A549 (cell line): ENCODE measurements at regions not wholly inside any gene's neighbourhood (a gene's known extent, or its start where the extent isn't known, plus 50 kb on each side); places are given as distances from the start of the nearest gene placed in this dataset.

ENCODE experiments used
- ATAC-seq, 2 experiments: fragments of 200-7000 bp in 1 of 2; fragments of >200 bp in 1 of 2; cut with Nextera tagmentation in 1 of 2; cut with Tn5 transposase in 1 of 2; 3 replicates each; pipeline versions ENCODE4 v1.8.0 to v1.9.1; 2018 to 2020; ENCODE audit warnings: mild to moderate bottlenecking in 1 of 2, moderate library complexity in 1 of 2
- CTCF ChIA-PET: fragments of 300-600 bp; sonication (Branson Sonifier 250); formaldehyde crosslinking; extraction: SDS; loops from one replicate; lab custom pipeline; 2021; ENCODE audit warnings: antibody characterized with exemption, inconsistent platforms; lab: Yijun Ruan, JAX
- POLR2A ChIA-PET: fragments of 350-600 bp; formaldehyde crosslinking; extraction: SDS; loops from one replicate; lab custom pipeline; 2021; ENCODE audit warnings: antibody characterized with exemption, inconsistent platforms; lab: Yijun Ruan, JAX
- DNase-seq, 2 experiments: peaks; one replicate each; pipeline versions ENCODE4 v3.0.0 to v3.0.0-alpha.2; 2011 to 2016; ENCODE audit warnings: low read depth in 1 of 2, low spot score in 1 of 2
- FAIRE-seq: peaks from 2 replicates; lab custom pipeline; 2011; peaks lifted over from hg19 to GRCh38; lab: Jason Lieb, UNC
- H3K27ac ChIP-seq, 2 experiments: fragments of >200 bp; sonication (Bioruptor Twin); formaldehyde crosslinking; 3 replicates each; pipeline ENCODE4 v1.5.1; 2016 to 2017
- H3K4me1 ChIP-seq: fragments of >200 bp; sonication (Bioruptor Twin); formaldehyde crosslinking; 3 replicates; pipeline ENCODE4 v1.6.1; 2016
- H3K4me2 ChIP-seq: fragments of >200 bp; sonication (Bioruptor Twin); formaldehyde crosslinking; 3 replicates; pipeline ENCODE4 v1.6.1; 2016
- H3K4me3 ChIP-seq: fragments of >200 bp; sonication (Bioruptor Twin); formaldehyde crosslinking; 3 replicates; pipeline ENCODE4 v1.5.1; 2016
- H3K9me3 ChIP-seq: fragments of >200 bp; sonication (Bioruptor Twin); formaldehyde crosslinking; 3 replicates; pipeline ENCODE4 v1.6.1; 2016
- ATOH8 ChIP-seq: fragments of 250-450 bp; sonication (Bioruptor Pico); IDR thresholded peaks from 2 replicates; pipeline ENCODE4 v1.5.0; 2020; ENCODE audit warnings: low read depth, mild to moderate bottlenecking, moderate library complexity
- CBX2 ChIP-seq: fragments of 200-600 bp; sonication (generic); IDR thresholded peaks from 2 replicates; pipeline ENCODE4 v1.6.1; 2016; ENCODE audit warnings: low read depth, mild to moderate bottlenecking, borderline replicate concordance
- CEBPB ChIP-seq, 2 experiments: fragments of >200 bp in 1 of 2; sonication (Bioruptor Twin) in 1 of 2; formaldehyde crosslinking in 1 of 2; IDR thresholded peaks; 2 replicates each; pipeline ENCODE4 v1.6.1; 2012 to 2016
- CHD2 ChIP-seq: fragments of 150-350 bp; IDR thresholded peaks from 2 replicates; pipeline ENCODE4 v1.6.1; 2014; ENCODE audit warnings: low read length; ENCODE audit not compliant: partially characterized antibody
- CHD4 ChIP-seq: fragments of 200-600 bp; sonication (generic); IDR thresholded peaks from 2 replicates; pipeline ENCODE4 v1.6.1; 2016; ENCODE audit warnings: antibody characterized with exemption, mild to moderate bottlenecking, borderline replicate concordance
- ESRRA ChIP-seq: fragments of 150-350 bp; IDR thresholded peaks from 2 replicates; pipeline ENCODE4 v1.6.1; 2014; ENCODE audit warnings: mild to moderate bottlenecking, low read length, borderline replicate concordance
- FOSB ChIP-seq: fragments of 250-450 bp; sonication (Bioruptor Pico); IDR thresholded peaks from 2 replicates; pipeline ENCODE4 v1.5.0; 2020; ENCODE audit warnings: mild to moderate bottlenecking, moderate library complexity
- GATA3 ChIP-seq: IDR thresholded peaks from 2 replicates; pipeline ENCODE4 v1.6.1; 2012; ENCODE audit warnings: borderline replicate concordance
- HDAC2 ChIP-seq: fragments of 200-600 bp; sonication (generic); IDR thresholded peaks from 2 replicates; pipeline ENCODE4 v1.6.1; 2016
- HEYL ChIP-seq: fragments of 250-450 bp; sonication (Bioruptor Pico); IDR thresholded peaks from 2 replicates; pipeline ENCODE4 v1.8.0; 2021; ENCODE audit warnings: mild to moderate bottlenecking, moderate library complexity
- HOXB5 ChIP-seq: fragments of 250-450 bp; sonication (Bioruptor Pico); IDR thresholded peaks from 2 replicates; pipeline ENCODE4 v1.5.0; 2020; ENCODE audit warnings: mild to moderate bottlenecking, moderate library complexity
- JUNB ChIP-seq: fragments of >200 bp; sonication (Bioruptor Twin); formaldehyde crosslinking; IDR thresholded peaks from 2 replicates; pipeline ENCODE4 v1.6.1; 2016
- MAFK ChIP-seq: fragments of 450-650 bp; IDR thresholded peaks from 2 replicates; pipeline ENCODE4 v1.6.1; 2014; ENCODE audit not compliant: partially characterized antibody
- MYC ChIP-seq: IDR thresholded peaks from 2 replicates; pipeline ENCODE4 v1.6.1; 2012; ENCODE audit warnings: mild to moderate bottlenecking, inconsistent platforms, low read length, improper control_type of control experiment, borderline replicate concordance
- NFE2L2 ChIP-seq: fragments of 150-350 bp; conservative IDR thresholded peaks from 2 replicates; pipeline ENCODE4 v1.6.1; 2014; ENCODE audit warnings: low read length
- NPAS2 ChIP-seq: fragments of 250-450 bp; sonication (Bioruptor Pico); IDR thresholded peaks from 2 replicates; pipeline ENCODE4 v1.8.0; 2022; ENCODE audit warnings: mild to moderate bottlenecking, moderate library complexity, borderline replicate concordance
- NR3C1 ChIP-seq: fragments of >200 bp; sonication (Bioruptor Twin); formaldehyde crosslinking; IDR thresholded peaks from 3 replicates; pipeline ENCODE4 v1.6.1; 2017
- POLR2AphosphoS2 ChIP-seq: conservative IDR thresholded peaks from 2 replicates; pipeline ENCODE4 v1.6.1; 2012; ENCODE audit warnings: low read length, improper control_type of control experiment, inconsistent platforms
- RCOR1 ChIP-seq: fragments of 150-350 bp; IDR thresholded peaks from 2 replicates; pipeline ENCODE4 v1.6.1; 2014; ENCODE audit warnings: antibody characterized with exemption, low read length, low read depth
- TFCP2L1 ChIP-seq: fragments of 250-450 bp; sonication (Bioruptor Pico); IDR thresholded peaks from 2 replicates; pipeline ENCODE4 v1.5.0; 2021; ENCODE audit warnings: mild to moderate bottlenecking
- TP53 ChIP-seq: fragments of 250-450 bp; sonication (Bioruptor Pico); IDR thresholded peaks from 2 replicates; pipeline ENCODE4 v1.5.0; 2021; ENCODE audit warnings: mild to moderate bottlenecking, moderate library complexity
- ZFP36 ChIP-seq: fragments of 450-650 bp; IDR thresholded peaks from 2 replicates; pipeline ENCODE4 v1.6.1; 2014; ENCODE audit warnings: borderline replicate concordance; ENCODE audit not compliant: partially characterized antibody
- ZNF302 ChIP-seq: fragments of 250-450 bp; sonication (Bioruptor Pico); IDR thresholded peaks from 2 replicates; pipeline ENCODE4 v1.9.0; 2021; ENCODE audit warnings: inconsistent platforms, mild to moderate bottlenecking, moderate library complexity
- WGBS: methylation state at CpG from one replicate; pipeline ENCODE4 v1.1.6; 2017; ENCODE audit errors: missing lambda C conversion rate; 5-methylcytosine and 5-hydroxymethylcytosine counted together
- TF ChIP-seq, protein P1 (sequence below): fragments of 200-600 bp; sonication (generic); IDR thresholded peaks from 2 replicates; pipeline ENCODE4 v1.6.1; 2016; ENCODE audit warnings: antibody characterized with exemption, mild to moderate bottlenecking, moderate library complexity
- TF ChIP-seq, protein P2 (sequence below): IDR thresholded peaks from 2 replicates; pipeline ENCODE4 v1.6.1; 2012
- TF ChIP-seq, protein P3 (sequence below): fragments of 450-650 bp; IDR thresholded peaks from 2 replicates; pipeline ENCODE4 v1.6.1; 2014; ENCODE audit warnings: antibody characterized with exemption
- TF ChIP-seq, protein P4 (sequence below): IDR thresholded peaks from 2 replicates; pipeline ENCODE4 v1.6.1; 2012; ENCODE audit warnings: low read depth, borderline replicate concordance

GRCh38 chr4:59002148-59002547 lies 1892.0 kb upstream of the IGFBP7 start:
- no peak overlapping the region for H3K4me2 ChIP-seq
- no peak for FAIRE-seq
- no peaks in the 10 kb centered on the region for H3K4me1 ChIP-seq
- TF ChIP-seq HDAC2 (no peak), HOXB5 (CRISPR knock-in tag) (no peak), CBX2 (no peak), FOSB (CRISPR knock-in tag) (no peak), TP53 (CRISPR knock-in tag) (no peak), NFE2L2 (no peak), MAFK (no peak), NR3C1 (no peak)
- TF ChIP-seq, protein P1, sequence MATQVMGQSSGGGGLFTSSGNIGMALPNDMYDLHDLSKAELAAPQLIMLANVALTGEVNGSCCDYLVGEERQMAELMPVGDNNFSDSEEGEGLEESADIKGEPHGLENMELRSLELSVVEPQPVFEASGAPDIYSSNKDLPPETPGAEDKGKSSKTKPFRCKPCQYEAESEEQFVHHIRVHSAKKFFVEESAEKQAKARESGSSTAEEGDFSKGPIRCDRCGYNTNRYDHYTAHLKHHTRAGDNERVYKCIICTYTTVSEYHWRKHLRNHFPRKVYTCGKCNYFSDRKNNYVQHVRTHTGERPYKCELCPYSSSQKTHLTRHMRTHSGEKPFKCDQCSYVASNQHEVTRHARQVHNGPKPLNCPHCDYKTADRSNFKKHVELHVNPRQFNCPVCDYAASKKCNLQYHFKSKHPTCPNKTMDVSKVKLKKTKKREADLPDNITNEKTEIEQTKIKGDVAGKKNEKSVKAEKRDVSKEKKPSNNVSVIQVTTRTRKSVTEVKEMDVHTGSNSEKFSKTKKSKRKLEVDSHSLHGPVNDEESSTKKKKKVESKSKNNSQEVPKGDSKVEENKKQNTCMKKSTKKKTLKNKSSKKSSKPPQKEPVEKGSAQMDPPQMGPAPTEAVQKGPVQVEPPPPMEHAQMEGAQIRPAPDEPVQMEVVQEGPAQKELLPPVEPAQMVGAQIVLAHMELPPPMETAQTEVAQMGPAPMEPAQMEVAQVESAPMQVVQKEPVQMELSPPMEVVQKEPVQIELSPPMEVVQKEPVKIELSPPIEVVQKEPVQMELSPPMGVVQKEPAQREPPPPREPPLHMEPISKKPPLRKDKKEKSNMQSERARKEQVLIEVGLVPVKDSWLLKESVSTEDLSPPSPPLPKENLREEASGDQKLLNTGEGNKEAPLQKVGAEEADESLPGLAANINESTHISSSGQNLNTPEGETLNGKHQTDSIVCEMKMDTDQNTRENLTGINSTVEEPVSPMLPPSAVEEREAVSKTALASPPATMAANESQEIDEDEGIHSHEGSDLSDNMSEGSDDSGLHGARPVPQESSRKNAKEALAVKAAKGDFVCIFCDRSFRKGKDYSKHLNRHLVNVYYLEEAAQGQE: no peak
- POLR2A ChIA-PET: no interaction called here
- CTCF ChIA-PET: no interaction called here
- 79% methylated on average over 1 of the region's 1 CpG for WGBS
- no peaks in the 10 kb centered on the region for H3K9me3 ChIP-seq
- DNase-seq: no peak
- no peak overlapping the region for H3K27ac ChIP-seq
- no peak overlapping the region for H3K4me3 ChIP-seq
- no peak for ATAC-seq

- ChIA-PET POLR2A (no interaction called here), CTCF (interaction anchor here (0.8 kb wide), 1 partner anchor 74 kb away, joined by 4 read pairs; no protein-coding TSS in a partner anchor)
- no peak overlapping the region for H3K27ac ChIP-seq
- no peak overlapping the region for H3K4me3 ChIP-seq
- no peaks in the 10 kb centered on the region for H3K4me1 ChIP-seq
- no peak for FAIRE-seq
- TF ChIP-seq HEYL (CRISPR knock-in tag): no peak
- no peak for TF ChIP-seq ZNF302 (CRISPR knock-in tag)
- TF ChIP-seq MAFK: peak; percentile 48
- no peak for TF ChIP-seq HOXB5 (CRISPR knock-in tag)
- H3K9me3 ChIP-seq: no peaks in the 10 kb centered on the region
- no peak for ATAC-seq
- no peak for DNase-seq
- H3K4me2 ChIP-seq: no peak overlapping the region
These were observed 1914.1 kb upstream of the IGFBP7 start for GRCh38 chr4:59024257-59024656.

DNA sequence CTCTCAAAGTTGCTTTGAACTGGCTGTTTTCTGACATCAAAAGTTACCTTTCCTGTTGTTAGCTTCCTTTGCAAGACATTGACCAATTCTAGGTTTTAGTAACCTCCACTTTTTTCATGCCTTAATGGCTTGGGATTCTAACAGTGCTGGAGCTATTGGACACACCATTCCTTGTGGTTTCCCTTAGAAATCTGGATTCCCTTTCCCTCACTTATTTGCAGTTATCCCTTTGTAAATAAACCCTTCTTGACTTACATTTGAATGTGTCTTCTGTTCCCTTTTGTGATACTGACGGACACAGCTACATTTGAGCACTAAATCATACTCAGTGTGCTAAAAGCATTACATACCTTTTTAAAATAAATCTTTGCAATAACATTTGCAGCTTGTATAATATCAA lies 1927.6 kb upstream of the IGFBP7 start:
- H3K4me1 ChIP-seq: no peaks in the 10 kb centered on the region
- FAIRE-seq (no peak), ATAC-seq (no peak), DNase-seq (no peak)
- 56% methylated on average over 1 of the region's 1 CpG for WGBS
- ChIA-PET POLR2A (no interaction called here), CTCF (no interaction called here)
- no peak overlapping the region for H3K4me2 ChIP-seq
- H3K4me3 ChIP-seq: no peak overlapping the region
- no peak for TF ChIP-seq CHD4
- TF ChIP-seq ATOH8 (CRISPR knock-in tag): no peak
- TF ChIP-seq ZFP36: no peak
- TF ChIP-seq, protein P2, sequence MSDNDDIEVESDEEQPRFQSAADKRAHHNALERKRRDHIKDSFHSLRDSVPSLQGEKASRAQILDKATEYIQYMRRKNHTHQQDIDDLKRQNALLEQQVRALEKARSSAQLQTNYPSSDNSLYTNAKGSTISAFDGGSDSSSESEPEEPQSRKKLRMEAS: no peak
- TF ChIP-seq NFE2L2: no peak
- TF ChIP-seq NPAS2: no peak
- TF ChIP-seq CHD2: no peak
- TF ChIP-seq, protein P3, sequence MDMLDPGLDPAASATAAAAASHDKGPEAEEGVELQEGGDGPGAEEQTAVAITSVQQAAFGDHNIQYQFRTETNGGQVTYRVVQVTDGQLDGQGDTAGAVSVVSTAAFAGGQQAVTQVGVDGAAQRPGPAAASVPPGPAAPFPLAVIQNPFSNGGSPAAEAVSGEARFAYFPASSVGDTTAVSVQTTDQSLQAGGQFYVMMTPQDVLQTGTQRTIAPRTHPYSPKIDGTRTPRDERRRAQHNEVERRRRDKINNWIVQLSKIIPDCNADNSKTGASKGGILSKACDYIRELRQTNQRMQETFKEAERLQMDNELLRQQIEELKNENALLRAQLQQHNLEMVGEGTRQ: no peak
- no peak for TF ChIP-seq ZNF302 (CRISPR knock-in tag)
- TF ChIP-seq MYC: no peak
- TF ChIP-seq TFCP2L1: no peak
- no peak for TF ChIP-seq POLR2AphosphoS2
- TF ChIP-seq, protein P4, sequence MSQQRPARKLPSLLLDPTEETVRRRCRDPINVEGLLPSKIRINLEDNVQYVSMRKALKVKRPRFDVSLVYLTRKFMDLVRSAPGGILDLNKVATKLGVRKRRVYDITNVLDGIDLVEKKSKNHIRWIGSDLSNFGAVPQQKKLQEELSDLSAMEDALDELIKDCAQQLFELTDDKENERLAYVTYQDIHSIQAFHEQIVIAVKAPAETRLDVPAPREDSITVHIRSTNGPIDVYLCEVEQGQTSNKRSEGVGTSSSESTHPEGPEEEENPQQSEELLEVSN: no peak
- no peak for TF ChIP-seq JUNB
- no peak for TF ChIP-seq GATA3
- TF ChIP-seq HEYL (CRISPR knock-in tag): no peak
- no peak for TF ChIP-seq CEBPB (IDR thresholded peaks at IDR 0.05)
- no peak for TF ChIP-seq RCOR1
- TF ChIP-seq ESRRA: no peak
- no peak for TF ChIP-seq CBX2
- no peaks in the 10 kb centered on the region for H3K9me3 ChIP-seq
- H3K27ac ChIP-seq: no peak overlapping the region
